ENCODE measurements at regions not wholly inside any gene's neighbourhood (a gene's known extent, or its start where the extent isn't known, plus 50 kb on each side); places are given as distances from the start of the nearest gene placed in this dataset.

DNA sequence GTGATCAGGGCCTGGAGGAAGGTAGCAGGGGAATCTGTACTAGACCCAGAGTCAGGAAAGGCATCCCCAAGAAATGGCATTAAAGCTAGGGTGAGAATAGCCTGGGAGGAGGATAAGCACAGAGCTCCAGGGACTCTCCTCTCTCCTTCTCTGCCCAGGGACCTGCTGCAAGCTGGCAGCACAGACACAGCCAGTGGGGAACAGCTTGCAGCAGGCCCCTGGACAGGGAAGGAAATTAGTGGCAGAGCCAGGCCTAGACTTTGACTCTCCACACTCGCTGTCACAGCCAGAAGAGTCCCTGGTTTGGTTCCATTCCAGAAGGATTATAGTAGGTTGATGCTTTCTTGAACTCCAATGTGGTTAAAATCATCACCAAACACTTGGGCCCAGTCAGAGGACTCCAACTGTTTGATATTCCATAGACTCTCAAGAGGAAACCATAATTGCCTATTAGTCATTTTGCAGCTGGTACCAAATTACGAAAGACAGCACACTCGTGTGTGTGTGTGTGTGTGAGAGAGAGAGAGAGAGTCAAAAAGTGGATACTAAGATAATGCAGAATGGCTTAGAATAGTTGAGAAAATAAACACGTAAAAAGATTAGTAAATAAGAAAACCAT, 95.5 kb upstream of the ATP8B1 start:
- 69% methylated on average over 4 of the region's 4 CpGs; no CpG with 5 or more reads in 1 of the 2 experiments for WGBS, 2 experiments (ENCODE audit: extremely low coverage in 1 of 2, insufficient coverage in 1 of 2, insufficient read length in 1 of 2, insufficient replicate concordance in 2 of 2, low coverage in 1 of 2, low lambda C conversion rate in 2 of 2, missing lambda C conversion rate in 1 of 2)
- H4K91ac ChIP-seq (replicated peaks; ENCODE audit: insufficient read length, low read length), result no peak overlapping the region
- no peak overlapping the region for H3K56ac ChIP-seq (replicated peaks; ENCODE audit: insufficient read length, low read depth, low read length)
- no peak overlapping the region for H3K4ac ChIP-seq (replicated peaks; ENCODE audit: insufficient read length, low read depth, low read length)
- no peak overlapping the region for H2AFZ ChIP-seq (ENCODE audit: low read length)
- no peak overlapping the region for H2BK20ac ChIP-seq (ENCODE audit: low read length)
- no peaks in the 10 kb centered on the region for H3K23me2 ChIP-seq (ENCODE audit: low read depth, low read length)
- CTCF ChIA-PET (ENCODE audit: partially characterized antibody), result interaction anchor here (0.6 to 7.1 kb wide), 5 partner anchors 9 to 379 kb away, joined by 3 to 46 read pairs (median 12); no protein-coding TSS in a partner anchor
- H4K20me1 ChIP-seq (replicated peaks in 1 of 2; ENCODE audit: control insufficient read depth in 1 of 2, insufficient read depth in 2 of 2, low read length in 2 of 2), result no peaks in the 10 kb centered on the region
- no peaks in the 10 kb centered on the region for H3K79me1 ChIP-seq (ENCODE audit: low read depth, low read length)
- no peak overlapping the region for H2BK15ac ChIP-seq (ENCODE audit: low read length)
- H3K9me3 ChIP-seq (ENCODE audit: insufficient read depth in 2 of 2, low read depth in 1 of 2, low read length in 1 of 2), result no peaks in the 10 kb centered on the region
- FAIRE-seq (no peak), DNase-seq (ENCODE audit: low read depth in 1 of 2, low spot score in 2 of 2) (no peak)
- H3K18ac ChIP-seq (ENCODE audit: extremely low read depth, low read length), result no peak overlapping the region
- H3K14ac ChIP-seq (ENCODE audit: insufficient read length), result peak overlapping the region; percentile 42
- H2AK5ac ChIP-seq (ENCODE audit: low read depth, low read length), result no peak overlapping the region
- no peak overlapping the region for H3K9ac ChIP-seq (replicated peaks in 1 of 4; ENCODE audit: extremely low read depth in 1 of 4, low read depth in 3 of 4, low read length in 3 of 4)
- no peaks in the 10 kb centered on the region for H3K79me2 ChIP-seq (ENCODE audit: control insufficient read depth in 1 of 2, insufficient read depth in 2 of 2, low read length in 2 of 2)
- no peak overlapping the region for H3K4me3 ChIP-seq (ENCODE audit: extremely low read depth in 1 of 4, insufficient read depth in 2 of 4, low read depth in 3 of 4, low read length in 4 of 4)
- no peak overlapping the region for H2BK120ac ChIP-seq (replicated peaks; ENCODE audit: low read depth, low read length)
- no peak overlapping the region for H3K27ac ChIP-seq (ENCODE audit: low read depth, low read length)
- H3K4me2 ChIP-seq (ENCODE audit: insufficient read depth in 1 of 2, low read depth in 2 of 2, low read length in 2 of 2), result no peak overlapping the region
- H3K36me3 ChIP-seq (ENCODE audit: control insufficient read depth in 2 of 4, insufficient read depth in 4 of 4, low read length in 3 of 4), result no peaks in the 10 kb centered on the region
- H4K5ac ChIP-seq (ENCODE audit: insufficient read length, low read depth, low read length), result no peak overlapping the region
- H3K4me1 ChIP-seq (replicated peaks in 1 of 4; ENCODE audit: control insufficient read depth in 3 of 4, insufficient read depth in 4 of 4, low read length in 3 of 4), result no peaks in the 10 kb centered on the region
- H2BK5ac ChIP-seq (ENCODE audit: low read depth, low read length), result no peak overlapping the region
- H4K8ac ChIP-seq (ENCODE audit: extremely low read depth, insufficient read depth, low read length), result no peak overlapping the region
- POLR2A ChIA-PET (ENCODE audit: partially characterized antibody), result no interaction called here
- no peak overlapping the region for H2BK12ac ChIP-seq (ENCODE audit: low read depth, low read length)
- H3K27me3 ChIP-seq (replicated peaks in 1 of 4; ENCODE audit: control insufficient read depth in 3 of 4, extremely low read depth in 1 of 4, insufficient read depth in 3 of 4, low read length in 3 of 4), result no peaks in the 10 kb centered on the region
- no peak overlapping the region for H3K23ac ChIP-seq (ENCODE audit: insufficient read length)
- TF ChIP-seq SUZ12 (IDR thresholded peaks at IDR 0.05; ENCODE audit: low read length) (no peak), CTCF (IDR thresholded peaks at IDR 0.05; ENCODE audit: control extremely low read depth in 1 of 3, insufficient read depth in 1 of 3, low read depth in 1 of 3, low read length in 3 of 3) (no peak), SIRT6 (IDR thresholded peaks at IDR 0.05; ENCODE audit: low read length) (no peak), NRF1 (IDR thresholded peaks at IDR 0.05; ENCODE audit: low read depth, low read length) (no peak), SP4 (IDR thresholded peaks at IDR 0.05; ENCODE audit: low read length) (no peak), RBBP5 (IDR thresholded peaks at IDR 0.05; ENCODE audit: borderline replicate concordance, low read depth, low read length) (no peak), CEBPB (IDR thresholded peaks at IDR 0.05; ENCODE audit: low read depth, low read length) (no peak), RNF2 (IDR thresholded peaks at IDR 0.05; ENCODE audit: borderline replicate concordance, low read depth, low read length, missing control alignments, poor library complexity, severe bottlenecking) (no peak), SRF (IDR thresholded peaks at IDR 0.05; ENCODE audit: low read depth, low read length) (no peak), TAF1 (IDR thresholded peaks at IDR 0.05; ENCODE audit: low read depth, low read length) (no peak), HDAC2 (IDR thresholded peaks at IDR 0.05; ENCODE audit: borderline replicate concordance in 1 of 2, low read depth in 2 of 2, low read length in 2 of 2) (no peak)
